Sigmoid colon (tissue), 6 donors: ENCODE measurements at regions not wholly inside any gene's neighbourhood (a gene's known extent, or its start where the extent isn't known, plus 50 kb on each side); places are given as distances from the start of the nearest gene placed in this dataset.

Source experiments
- DNase-seq: peaks from one replicate; pipeline ENCODE4 v3.0.0-alpha.2; 2019
- H3K27ac ChIP-seq, 4 donors: fragments of 200-600 bp; sonication (generic); one replicate each; pipeline ENCODE4 v1.5.1; 2016 to 2019; ENCODE audit warnings: mild to moderate bottlenecking in 1 of 4
- H3K27me3 ChIP-seq, 3 donors: fragments of 200-600 bp; sonication (generic); one replicate each; pipeline ENCODE4 v1.5.1; 2019; ENCODE audit warnings: mild to moderate bottlenecking in 1 of 3
- H3K36me3 ChIP-seq, 4 donors: fragments of 200-600 bp; sonication (generic); one replicate each; pipeline ENCODE4 v1.5.1; 2016 to 2019
- H3K4me1 ChIP-seq, 4 donors: fragments of 200-600 bp; sonication (generic); one replicate each; pipeline ENCODE4 v1.5.1; 2017 to 2019
- H3K4me3 ChIP-seq, 4 donors: fragments of 200-600 bp; sonication (generic); one replicate each; pipeline ENCODE4 v1.5.1; 2017 to 2019; ENCODE audit warnings: mild to moderate bottlenecking in 2 of 4, moderate library complexity in 1 of 4
- H3K9me3 ChIP-seq, 4 donors: fragments of 200-600 bp in 3 of 4; sonication (generic) in 3 of 4; one replicate each; pipeline versions ENCODE4 v1.5.1 to v1.6.1; 2013 to 2019
- CTCF ChIP-seq, 4 experiments: fragments of 450-650 bp in 3 of 4; fragments of 200-600 bp in 1 of 4; IDR thresholded peaks; one replicate each; pipeline ENCODE4 v1.5.1; 2016 to 2019; ENCODE audit warnings: antibody characterized with exemption in 4 of 4, mild to moderate bottlenecking in 3 of 4, moderate library complexity in 2 of 4
- EP300 ChIP-seq, 4 donors: sonication (generic); formaldehyde crosslinking; IDR thresholded peaks; one replicate each; pipeline ENCODE4 v1.6.1; 2017; ENCODE audit warnings: antibody characterized with exemption in 4 of 4
- POLR2A ChIP-seq, 2 donors: fragments of 450-650 bp; IDR thresholded peaks; one replicate each; pipeline ENCODE4 v1.6.1; 2016; ENCODE audit warnings: antibody characterized with exemption in 2 of 2, mild to moderate bottlenecking in 2 of 2, moderate library complexity in 2 of 2
- POLR2AphosphoS5 ChIP-seq, 4 donors: sonication (generic); formaldehyde crosslinking; IDR thresholded peaks; one replicate each; pipeline ENCODE4 v1.6.1; 2017; ENCODE audit warnings: antibody characterized with exemption in 4 of 4
- WGBS, 2 donors: extraction: QIAGEN DNeasy Blood & Tissue Kit; methylation state at CpG; one replicate each; pipeline ENCODE4 v1.1.7; 2013; 5-methylcytosine and 5-hydroxymethylcytosine counted together
- intact Hi-C: fragments of 100-400 bp; cut with DNase I; formaldehyde crosslinking; loops from one replicate; pipeline ENCODE4 v1.15.1; 2023
- donor health status: healthy with polysubstance abuse.
- donor health status: healthy.

DNA sequence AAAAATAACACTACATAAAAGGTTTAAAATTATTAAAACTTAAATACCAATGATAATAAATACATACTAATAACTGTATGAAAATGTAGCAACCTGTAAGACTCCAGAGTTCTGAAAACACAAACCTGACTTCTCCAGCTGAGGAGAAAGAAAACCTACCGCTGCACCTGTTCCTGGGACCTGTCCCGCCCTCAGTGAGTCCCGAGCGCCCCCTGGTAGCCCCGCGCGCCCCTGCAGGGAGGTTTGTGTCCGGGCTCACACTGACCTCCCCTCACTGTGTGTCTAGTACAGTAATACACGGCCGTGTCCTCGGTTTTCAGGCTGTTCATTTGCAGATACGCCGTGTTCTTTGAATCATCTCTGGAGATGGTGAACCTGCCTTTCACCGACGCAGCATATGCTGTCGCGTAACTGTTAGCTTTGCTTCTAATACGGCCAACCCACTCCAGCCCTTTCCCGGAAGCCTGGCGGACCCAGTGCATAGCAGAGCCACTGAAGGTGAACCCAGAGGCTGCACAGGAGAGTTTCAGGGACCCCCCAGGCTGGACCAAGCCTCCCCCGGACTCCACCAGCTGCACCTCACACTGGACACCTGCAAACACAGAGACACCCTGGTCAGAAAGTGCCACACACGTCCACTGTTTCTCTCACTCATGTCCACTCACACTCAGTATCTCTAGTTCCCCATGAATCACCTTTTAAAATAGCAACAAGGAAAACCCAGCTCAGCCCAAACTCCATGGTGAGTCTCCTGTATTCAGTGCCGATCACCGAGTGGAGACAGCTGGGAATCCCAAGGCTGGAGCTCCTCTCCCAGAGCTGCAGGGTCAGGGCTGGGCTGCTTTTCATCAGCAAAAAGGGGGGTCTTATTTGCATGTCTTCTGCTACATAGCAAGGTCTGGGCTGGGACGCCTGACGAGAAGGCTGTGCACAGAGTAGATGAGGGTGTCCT lies 1276.3 kb downstream of the TMEM121 start:
- 42 to 69% methylated on average over 26 of the region's 26 CpGs for WGBS, 2 donors
- Histone ChIP-seq H3K27ac (no peak overlapping the region), H3K4me1 (no peaks in the 10 kb centered on the region), H3K27me3 (peaks cover 0 to 26% (median 4%) of the 10 kb centered on the region in 3 donors), H3K9me3 (no peaks in the 10 kb centered on the region), H3K4me3 (no peak overlapping the region), H3K36me3 (no peaks in the 10 kb centered on the region)
- no peak for DNase-seq
- intact Hi-C loops: no loop called here
- no peak for TF ChIP-seq EP300 (IDR thresholded peaks at IDR 0.05)
- TF ChIP-seq CTCF (IDR thresholded peaks at IDR 0.05): no peak

DNA sequence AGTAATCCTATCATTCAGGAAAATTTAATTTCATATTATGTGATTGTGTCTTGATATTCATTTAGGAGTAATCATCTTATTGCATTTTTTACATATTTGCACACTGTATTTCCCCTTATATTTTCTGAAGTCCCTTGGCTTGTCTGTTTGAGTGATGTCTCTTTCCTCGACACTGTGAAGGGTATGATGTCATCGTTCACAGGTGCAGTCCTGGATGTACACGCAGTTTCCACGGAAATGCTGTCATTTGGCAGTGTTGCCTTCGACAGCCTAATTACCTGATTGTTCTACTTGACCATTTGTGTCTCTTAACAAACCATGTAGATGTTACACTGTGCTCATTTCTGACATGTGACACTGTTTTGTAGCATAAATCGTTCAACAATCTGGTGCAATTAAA lies 1277.0 kb downstream of the TMEM121 start:
- WGBS, 2 donors: 49 to 59% methylated on average over 6 of the region's 6 CpGs
- no peak overlapping the region for H3K4me3 ChIP-seq
- no peaks in the 10 kb centered on the region for H3K36me3 ChIP-seq
- peaks cover 0 to 33% (median 4%) of the 10 kb centered on the region in 3 donors for H3K27me3 ChIP-seq
- H3K4me1 ChIP-seq: no peaks in the 10 kb centered on the region
- intact Hi-C loops: no loop called here
- H3K27ac ChIP-seq: no peak overlapping the region
- no peak for DNase-seq
- H3K9me3 ChIP-seq: no peaks in the 10 kb centered on the region
- no peak for TF ChIP-seq EP300 (IDR thresholded peaks at IDR 0.05)
- TF ChIP-seq CTCF (IDR thresholded peaks at IDR 0.05): no peak
- no peak for TF ChIP-seq POLR2AphosphoS5 (IDR thresholded peaks at IDR 0.05)
- TF ChIP-seq POLR2A (IDR thresholded peaks at IDR 0.05): no peak

DNA sequence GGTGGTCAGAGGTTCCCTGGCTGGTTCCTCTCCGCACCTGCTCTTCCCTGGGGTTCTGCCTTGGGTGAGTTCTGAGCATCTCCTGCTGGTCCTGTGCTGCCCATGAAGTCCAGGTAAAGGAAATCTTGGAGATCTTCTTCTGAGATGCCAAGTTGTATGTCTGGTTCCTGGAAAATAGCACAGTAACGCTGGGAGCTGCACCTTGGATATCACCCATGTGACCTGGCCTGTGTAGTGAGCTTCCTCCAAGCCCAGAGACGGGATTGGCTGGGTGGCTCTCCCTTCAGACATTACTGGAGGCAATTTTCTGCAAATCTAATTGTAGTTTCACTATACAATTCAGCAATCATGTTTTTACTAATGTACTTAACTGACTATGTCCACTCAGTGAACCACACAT lies 1281.1 kb downstream of the TMEM121 start:
- Histone ChIP-seq H3K36me3 (no peaks in the 10 kb centered on the region), H3K4me3 (no peak overlapping the region), H3K27ac (no peak overlapping the region), H3K27me3 (peaks cover 0 to 33% (median 0%) of the 10 kb centered on the region in 3 donors), H3K9me3 (no peaks in the 10 kb centered on the region), H3K4me1 (no peaks in the 10 kb centered on the region)
- WGBS, 2 donors: 49 to 62% methylated on average over 3 of the region's 3 CpGs
- TF ChIP-seq POLR2AphosphoS5 (IDR thresholded peaks at IDR 0.05): no peak
- TF ChIP-seq CTCF (IDR thresholded peaks at IDR 0.05): no peak
- no peak for TF ChIP-seq EP300 (IDR thresholded peaks at IDR 0.05)
- no peak for TF ChIP-seq POLR2A (IDR thresholded peaks at IDR 0.05)
- DNase-seq: no peak
- intact Hi-C loops: no loop called here

DNA sequence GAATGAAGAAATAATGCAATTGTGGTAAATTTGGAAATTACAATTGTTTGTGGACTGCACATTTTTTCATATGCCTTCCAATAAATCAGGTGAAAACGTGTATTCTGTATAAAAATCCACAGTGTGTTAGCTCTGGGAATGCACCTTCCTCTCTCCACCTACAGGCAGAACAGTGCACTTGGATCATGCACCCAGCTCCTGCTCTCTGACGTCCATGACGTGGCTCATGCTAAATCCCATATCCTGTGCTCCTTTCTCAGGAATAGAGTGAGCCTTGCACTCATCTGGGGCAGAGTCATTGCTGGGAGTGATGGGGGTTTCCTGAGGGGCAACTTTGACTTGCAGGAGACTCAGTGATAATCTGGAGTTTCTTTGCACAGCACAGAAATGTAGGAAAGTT lies 1282.1 kb downstream of the TMEM121 start:
- WGBS, 2 donors: 27 to 59% methylated on average over 3 of the region's 3 CpGs
- intact Hi-C loops: no loop called here
- Histone ChIP-seq H3K36me3 (no peaks in the 10 kb centered on the region), H3K9me3 (no peaks in the 10 kb centered on the region), H3K4me1 (no peaks in the 10 kb centered on the region), H3K4me3 (no peak overlapping the region), H3K27me3 (peaks cover 0 to 26% (median 0%) of the 10 kb centered on the region in 3 donors), H3K27ac (no peak overlapping the region)
- no peak for TF ChIP-seq POLR2AphosphoS5 (IDR thresholded peaks at IDR 0.05)
- no peak for TF ChIP-seq CTCF (IDR thresholded peaks at IDR 0.05)
- TF ChIP-seq EP300 (IDR thresholded peaks at IDR 0.05): no peak
- no peak for TF ChIP-seq POLR2A (IDR thresholded peaks at IDR 0.05)
- DNase-seq: no peak
